Muscle layer of duodenum (tissue), 2 donors: ENCODE measurements at regions not wholly inside any gene's neighbourhood (a gene's known extent, or its start where the extent isn't known, plus 50 kb on each side); places are given as distances from the start of the nearest gene placed in this dataset.

ENCODE experiments used
- H3K27ac ChIP-seq: one replicate; pipeline ENCODE4 v1.7.0; 2013; ENCODE audit warnings: mild to moderate bottlenecking, low read length
- H3K27me3 ChIP-seq: one replicate; pipeline ENCODE4 v1.7.0; 2013; ENCODE audit warnings: low read depth, mild to moderate bottlenecking, control low read depth, low read length
- H3K36me3 ChIP-seq, 2 donors: one replicate each; pipeline ENCODE4 v1.7.0; 2013; ENCODE audit warnings: low read length in 2 of 2, control low read depth in 1 of 2, mild to moderate bottlenecking in 1 of 2; ENCODE audit not compliant: insufficient read depth in 2 of 2, control insufficient read depth in 1 of 2
- H3K4me1 ChIP-seq, 2 donors: one replicate each; pipeline ENCODE4 v1.7.0; 2013; ENCODE audit warnings: low read length in 2 of 2, mild to moderate bottlenecking in 2 of 2, control low read depth in 1 of 2, moderate library complexity in 1 of 2; ENCODE audit not compliant: insufficient read depth in 2 of 2, control insufficient read depth in 1 of 2
- H3K4me3 ChIP-seq, 2 donors: one replicate each; pipeline ENCODE4 v1.7.0; 2013; ENCODE audit warnings: low read length in 2 of 2, low read depth in 1 of 2, mild to moderate bottlenecking in 1 of 2
- H3K9me3 ChIP-seq, 2 donors: one replicate each; pipeline ENCODE4 v1.7.0; 2013; ENCODE audit warnings: low read length in 2 of 2, control low read depth in 1 of 2, mild to moderate bottlenecking in 1 of 2; ENCODE audit not compliant: control insufficient read depth in 1 of 2
- donor health status: healthy.

- no peaks in the 10 kb centered on the region for H3K27me3 ChIP-seq
- H3K27ac ChIP-seq = no peak overlapping the region
- no peaks in the 10 kb centered on the region for H3K36me3 ChIP-seq
- no peak overlapping the region for H3K4me3 ChIP-seq
- H3K9me3 ChIP-seq = no peaks in the 10 kb centered on the region
- H3K4me1 ChIP-seq = no peaks in the 10 kb centered on the region
Measured at GRCh38 chr5:19031491-19031890, 956.5 kb downstream of the CDH18 start.

- Histone ChIP-seq H3K9me3 (no peaks in the 10 kb centered on the region), H3K4me3 (no peak overlapping the region), H3K27me3 (no peaks in the 10 kb centered on the region), H3K27ac (no peak overlapping the region), H3K36me3 (no peaks in the 10 kb centered on the region), H3K4me1 (no peaks in the 10 kb centered on the region)
Measured at GRCh38 chr5:19035816-19036215, 952.2 kb downstream of the CDH18 start.

- H3K4me3 ChIP-seq = no peak overlapping the region
- no peak overlapping the region for H3K27ac ChIP-seq
- no peaks in the 10 kb centered on the region for H3K4me1 ChIP-seq
- no peaks in the 10 kb centered on the region for H3K36me3 ChIP-seq
- H3K9me3 ChIP-seq = no peaks in the 10 kb centered on the region
- no peaks in the 10 kb centered on the region for H3K27me3 ChIP-seq
Measured at GRCh38 chr5:19042106-19042505, 945.9 kb downstream of the CDH18 start.

- H3K4me3 ChIP-seq = no peak overlapping the region
- H3K4me1 ChIP-seq = no peaks in the 10 kb centered on the region
Measured at GRCh38 chr5:19044311-19044710, 943.7 kb downstream of the CDH18 start.

GRCh38 chr5:19044931-19045695, 942.9 kb downstream of the CDH18 start:
- Histone ChIP-seq H3K4me1 (no peaks in the 10 kb centered on the region), H3K9me3 (no peaks in the 10 kb centered on the region), H3K4me3 (no peak overlapping the region), H3K27ac (no peak overlapping the region), H3K36me3 (no peaks in the 10 kb centered on the region), H3K27me3 (no peaks in the 10 kb centered on the region)

More at GRCh38 chr5:19044311-19044710, 943.7 kb downstream of the CDH18 start:
- no peaks in the 10 kb centered on the region for H3K27me3 ChIP-seq
- no peaks in the 10 kb centered on the region for H3K36me3 ChIP-seq
- no peaks in the 10 kb centered on the region for H3K9me3 ChIP-seq
- no peak overlapping the region for H3K27ac ChIP-seq

- H3K4me1 ChIP-seq = no peaks in the 10 kb centered on the region
- no peaks in the 10 kb centered on the region for H3K9me3 ChIP-seq
- H3K27me3 ChIP-seq = no peaks in the 10 kb centered on the region
- no peaks in the 10 kb centered on the region for H3K36me3 ChIP-seq
- no peak overlapping the region for H3K4me3 ChIP-seq
- no peak overlapping the region for H3K27ac ChIP-seq
Measured at GRCh38 chr5:19047277-19047676, 940.7 kb downstream of the CDH18 start.

- Histone ChIP-seq H3K27ac (no peak overlapping the region), H3K4me3 (no peak overlapping the region), H3K9me3 (no peaks in the 10 kb centered on the region)
Measured at GRCh38 chr5:19048726-19049125, 939.3 kb downstream of the CDH18 start.

GRCh38 chr5:19058216-19058615, 929.8 kb downstream of the CDH18 start:
- no peaks in the 10 kb centered on the region for H3K4me1 ChIP-seq
- H3K4me3 ChIP-seq = no peak overlapping the region
- H3K27me3 ChIP-seq = no peaks in the 10 kb centered on the region
- peaks cover 0 to 2% of the 10 kb centered on the region in 2 donors for H3K9me3 ChIP-seq
- H3K36me3 ChIP-seq = no peaks in the 10 kb centered on the region
- no peak overlapping the region for H3K27ac ChIP-seq

More at GRCh38 chr5:19048726-19049125, 939.3 kb downstream of the CDH18 start:
- Histone ChIP-seq H3K36me3 (no peaks in the 10 kb centered on the region), H3K27me3 (no peaks in the 10 kb centered on the region), H3K4me1 (no peaks in the 10 kb centered on the region)

- Histone ChIP-seq H3K27ac (no peak overlapping the region), H3K4me3 (no peak overlapping the region), H3K4me1 (no peaks in the 10 kb centered on the region), H3K27me3 (no peaks in the 10 kb centered on the region), H3K9me3 (peaks cover 0 to 2% of the 10 kb centered on the region in 2 donors), H3K36me3 (no peaks in the 10 kb centered on the region)
Measured at GRCh38 chr5:19064094-19064493, 923.9 kb downstream of the CDH18 start.

- H3K27me3 ChIP-seq = no peaks in the 10 kb centered on the region
Measured at GRCh38 chr5:19067741-19068140, 920.3 kb downstream of the CDH18 start.

GRCh38 chr5:19098434-19098833, 889.6 kb downstream of the CDH18 start:
- no peaks in the 10 kb centered on the region for H3K9me3 ChIP-seq
- H3K4me1 ChIP-seq = no peaks in the 10 kb centered on the region
- no peak overlapping the region for H3K4me3 ChIP-seq
- no peaks in the 10 kb centered on the region for H3K36me3 ChIP-seq
- H3K27me3 ChIP-seq = no peaks in the 10 kb centered on the region
- no peak overlapping the region for H3K27ac ChIP-seq

More at GRCh38 chr5:19067741-19068140, 920.3 kb downstream of the CDH18 start:
- H3K4me1 ChIP-seq = no peaks in the 10 kb centered on the region
- no peaks in the 10 kb centered on the region for H3K36me3 ChIP-seq
- H3K27ac ChIP-seq = no peak overlapping the region
- no peaks in the 10 kb centered on the region for H3K9me3 ChIP-seq
- H3K4me3 ChIP-seq = no peak overlapping the region

- Histone ChIP-seq H3K36me3 (no peaks in the 10 kb centered on the region), H3K4me1 (no peaks in the 10 kb centered on the region), H3K27ac (no peak overlapping the region), H3K9me3 (no peaks in the 10 kb centered on the region), H3K4me3 (no peak overlapping the region), H3K27me3 (no peaks in the 10 kb centered on the region)
Measured at GRCh38 chr5:19099195-19099594, 888.8 kb downstream of the CDH18 start.
